ENCODE measurements at regions not wholly inside any gene's neighbourhood (a gene's known extent, or its start where the extent isn't known, plus 50 kb on each side); places are given as distances from the start of the nearest gene placed in this dataset.

- no peak for TF ChIP-seq CTCF (IDR thresholded peaks at IDR 0.05)
- TF ChIP-seq POLR2A (IDR thresholded peaks at IDR 0.05), result no peak
Measured at GRCh38 chr3:117848606-117849005, 1139.0 kb downstream of the TUSC7 start.

All from thyroid gland (tissue), 4 donors.